ENCODE measurements at regions not wholly inside any gene's neighbourhood (a gene's known extent, or its start where the extent isn't known, plus 50 kb on each side); places are given as distances from the start of the nearest gene placed in this dataset.

DNA sequence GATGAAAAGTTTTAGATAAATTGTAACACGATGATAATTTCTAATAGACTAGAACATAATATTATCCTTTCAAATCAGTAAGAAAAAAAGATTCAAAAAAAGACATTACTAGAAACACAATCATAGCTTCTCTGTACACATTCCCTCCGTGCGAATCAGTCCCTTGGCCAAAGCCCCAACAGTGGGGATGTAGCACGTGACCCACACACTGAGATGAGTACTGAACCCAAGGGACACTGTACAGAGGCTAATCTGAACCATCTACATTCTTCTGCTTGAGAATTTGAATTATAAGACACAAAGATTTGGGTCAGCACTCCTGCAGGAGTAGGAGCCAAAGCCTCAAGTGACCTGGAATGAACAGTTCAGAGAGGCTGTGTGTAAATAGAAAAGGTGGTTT lies 353.7 kb downstream of the INSC start:
- no peak overlapping the region for H3K4me3 ChIP-seq
- no peak for TF ChIP-seq POLR2A (IDR thresholded peaks at IDR 0.05)
- no peak for TF ChIP-seq CTCF (IDR thresholded peaks at IDR 0.05)
- H3K4me1 ChIP-seq: no peaks in the 10 kb centered on the region
- H3K27me3 ChIP-seq: no peaks in the 10 kb centered on the region
- H3K36me3 ChIP-seq: no peaks in the 10 kb centered on the region
- no peaks in the 10 kb centered on the region for H3K9me3 ChIP-seq
- intact Hi-C loops (cut with DNase I; ENCODE audit: low total_unique reads): no loop called here
- no peak overlapping the region for H3K27ac ChIP-seq
- no peak for DNase-seq

DNA sequence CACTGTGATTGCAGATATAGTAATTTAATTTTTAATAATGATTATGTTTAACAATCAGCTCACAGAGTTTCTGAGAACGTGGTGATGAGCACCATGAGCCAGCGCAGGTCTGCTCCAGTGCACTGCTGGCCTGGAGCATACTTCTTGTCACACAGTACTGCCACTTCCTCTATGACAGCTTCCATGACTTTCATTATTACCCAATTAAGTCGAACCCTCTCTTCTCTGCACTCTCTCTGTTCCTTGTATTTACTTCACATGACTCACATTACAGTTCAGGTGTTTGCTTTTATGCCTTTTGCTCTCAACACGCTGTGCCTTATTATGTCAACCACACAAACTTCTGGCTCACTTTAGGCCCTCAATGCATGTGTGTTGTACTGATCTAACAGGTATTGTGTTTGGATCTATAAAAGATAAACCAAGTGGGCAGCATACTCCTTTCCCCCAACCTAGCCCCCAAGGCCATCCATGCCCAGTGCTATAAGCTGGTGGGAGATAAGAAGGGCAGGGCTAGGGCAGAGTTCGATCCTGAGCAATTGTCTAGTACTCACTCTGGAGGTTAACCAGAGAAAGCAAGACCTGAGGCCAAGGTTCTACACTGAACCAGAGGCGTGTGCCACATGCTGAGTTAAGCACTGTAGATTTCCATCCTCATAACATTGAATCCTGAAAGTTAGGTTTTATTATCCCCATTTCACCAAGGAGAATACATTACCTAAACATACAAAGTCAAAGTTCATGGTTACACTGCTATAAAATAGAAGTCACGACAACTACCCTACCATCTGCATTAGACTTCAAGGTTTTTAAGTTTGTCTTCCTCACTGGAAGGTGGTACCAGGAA lies 356.5 kb downstream of the INSC start:
- Histone ChIP-seq H3K27ac (no peak overlapping the region), H3K36me3 (no peaks in the 10 kb centered on the region), H3K9me3 (no peaks in the 10 kb centered on the region), H3K4me1 (no peaks in the 10 kb centered on the region), H3K27me3 (no peaks in the 10 kb centered on the region), H3K4me3 (no peak overlapping the region)
- no peak for DNase-seq
- intact Hi-C loops (cut with DNase I; ENCODE audit: low total_unique reads): no loop called here
- TF ChIP-seq CTCF (IDR thresholded peaks at IDR 0.05) (no peak), POLR2A (IDR thresholded peaks at IDR 0.05) (no peak)

DNA sequence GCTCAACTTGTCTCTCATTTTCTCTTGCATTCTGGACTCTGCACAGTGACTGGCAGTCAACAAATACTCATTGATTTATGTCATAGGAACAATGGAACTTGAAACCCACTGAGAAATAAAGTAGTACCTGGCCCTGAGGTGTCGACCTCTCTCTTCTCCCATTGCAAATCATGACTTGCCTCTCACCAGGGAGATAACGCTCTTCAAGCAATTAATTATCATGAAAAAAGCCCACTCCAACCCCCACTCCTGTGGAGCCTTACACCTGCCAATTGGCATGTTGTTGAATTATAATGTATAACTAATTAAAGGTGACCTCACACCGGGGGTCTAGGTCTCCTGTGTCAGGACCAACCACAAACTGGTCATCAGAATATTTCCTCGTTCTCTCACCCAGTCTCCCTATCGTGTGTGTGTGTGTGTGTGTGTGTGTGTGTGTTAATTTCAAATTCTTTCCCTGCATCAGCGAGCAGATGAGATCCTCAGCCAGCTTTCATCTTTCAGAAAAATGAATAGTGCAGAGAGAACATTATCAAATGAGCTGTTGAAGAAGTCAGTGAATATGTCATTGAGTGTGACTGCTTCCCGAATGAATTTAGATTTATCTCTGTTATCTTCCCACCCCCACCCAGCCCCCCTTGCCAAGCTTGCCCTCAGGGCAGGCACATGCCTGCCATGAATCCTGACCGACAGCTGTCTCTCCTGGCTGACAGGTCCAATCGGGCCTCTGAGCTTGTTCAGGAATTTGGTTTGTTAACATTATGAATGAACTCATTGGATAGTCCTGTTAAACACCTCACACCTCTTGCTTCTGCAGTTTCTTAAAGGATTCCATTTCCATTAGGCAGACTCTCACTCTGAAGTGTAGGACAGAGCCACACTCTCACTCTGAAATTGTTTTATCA lies 357.4 kb downstream of the INSC start:
- no peak overlapping the region for H3K27ac ChIP-seq
- DNase-seq: no peak

DNA sequence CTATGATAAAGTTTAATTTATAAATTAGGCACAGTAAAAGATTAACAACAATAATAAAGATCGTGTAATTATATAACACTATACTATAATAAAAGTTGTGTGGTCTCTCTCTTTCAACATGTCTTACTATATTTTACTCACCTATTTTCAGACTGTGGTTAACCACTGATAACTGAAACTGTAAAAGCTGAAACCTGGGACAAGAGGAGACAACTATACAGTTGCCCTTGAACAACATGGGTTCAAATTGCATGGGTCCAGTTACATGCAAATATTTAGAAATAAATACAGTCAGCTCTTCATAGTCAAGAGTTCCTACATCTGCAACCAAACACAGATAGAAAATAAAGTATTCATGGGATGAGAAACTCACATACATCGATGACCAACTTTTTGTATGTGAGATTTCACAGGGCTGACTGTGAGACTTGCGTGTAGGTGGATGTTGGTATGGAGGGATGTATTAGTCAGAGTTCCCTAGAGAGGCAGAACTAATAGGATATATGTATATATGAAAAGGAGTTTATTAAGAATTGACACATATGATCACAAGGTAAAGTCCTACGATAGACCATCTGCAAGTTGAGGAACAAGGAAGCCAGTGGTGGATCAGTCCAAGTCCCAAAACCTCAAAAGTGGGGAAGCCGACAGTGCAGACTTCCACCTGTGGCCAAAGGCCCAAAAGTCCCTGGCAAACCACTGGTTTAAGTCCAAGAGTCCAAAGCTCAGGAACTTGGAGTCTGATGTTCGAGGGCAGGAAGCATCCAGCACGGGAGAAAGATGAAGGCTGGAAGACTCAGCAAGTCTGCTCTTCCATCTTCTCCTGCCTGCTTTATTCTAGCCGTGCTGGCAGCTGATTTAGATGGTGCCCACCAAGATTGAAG lies 359.5 kb downstream of the INSC start:
- H3K4me1 ChIP-seq: no peaks in the 10 kb centered on the region
- TF ChIP-seq CTCF (IDR thresholded peaks at IDR 0.05): no peak
- TF ChIP-seq POLR2A (IDR thresholded peaks at IDR 0.05): no peak
- H3K9me3 ChIP-seq: no peaks in the 10 kb centered on the region
- H3K27ac ChIP-seq: no peak overlapping the region
- no peak overlapping the region for H3K4me3 ChIP-seq
- intact Hi-C loops (cut with DNase I; ENCODE audit: low total_unique reads): no loop called here
- H3K27me3 ChIP-seq: no peaks in the 10 kb centered on the region
- no peaks in the 10 kb centered on the region for H3K36me3 ChIP-seq
- DNase-seq: no peak

More for the DNA sequence above, 357.4 kb downstream of the INSC start:
- no peaks in the 10 kb centered on the region for H3K9me3 ChIP-seq
- no peaks in the 10 kb centered on the region for H3K4me1 ChIP-seq
- intact Hi-C loops (cut with DNase I; ENCODE audit: low total_unique reads): no loop called here
- TF ChIP-seq CTCF (IDR thresholded peaks at IDR 0.05) (no peak), POLR2A (IDR thresholded peaks at IDR 0.05) (no peak)
- no peaks in the 10 kb centered on the region for H3K27me3 ChIP-seq
- no peak overlapping the region for H3K4me3 ChIP-seq
- no peaks in the 10 kb centered on the region for H3K36me3 ChIP-seq

All from uterus (tissue), 3 donors.